GM11168 (cell line): ENCODE measurements at regions not wholly inside any gene's neighbourhood (a gene's known extent, or its start where the extent isn't known, plus 50 kb on each side); places are given as distances from the start of the nearest gene placed in this dataset.
"Not testable (repeated sequence)": the region's sequence is repeated elsewhere in the genome, so short reads cannot be mapped to it uniquely, and the experiment has no call there.

Experiments
- in situ Hi-C: fragments of 300-500 bp; cut with MboI; formaldehyde crosslinking; loops from one replicate; pipeline ENCODE4 v1.12.0; 2022; ENCODE audit warnings: low sequenced_read_pairs; ENCODE audit not compliant: unreplicated experiment

GRCh38 chr10:78096486-78096885 lies 62.8 kb downstream of the RPS24 start:
- in situ Hi-C loops: not testable (repeated sequence)

GRCh38 chr10:78102593-78102992 lies 68.9 kb downstream of the RPS24 start:
- in situ Hi-C loops: not testable (repeated sequence)

GRCh38 chr10:78109210-78109609 lies 75.5 kb downstream of the RPS24 start:
- in situ Hi-C loops: no loop called here

GRCh38 chr10:78115135-78115853 lies 81.6 kb downstream of the RPS24 start:
- in situ Hi-C loops: no loop called here

GRCh38 chr10:78116361-78116760 lies 82.7 kb downstream of the RPS24 start:
- in situ Hi-C loops: no loop called here

- in situ Hi-C loops: no loop called here
Observed at GRCh38 chr10:78118591-78118990, 84.9 kb downstream of the RPS24 start.

- in situ Hi-C loops: no loop called here
Observed at GRCh38 chr10:78121801-78122200, 88.1 kb downstream of the RPS24 start.

- in situ Hi-C loops: no loop called here
Observed at GRCh38 chr10:78124167-78124566, 90.5 kb downstream of the RPS24 start.

- in situ Hi-C loops: no loop called here
Observed at GRCh38 chr10:78129211-78129610, 95.5 kb downstream of the RPS24 start.

- in situ Hi-C loops: no loop called here
Observed at GRCh38 chr10:78130966-78131710, 97.5 kb downstream of the RPS24 start.

- in situ Hi-C loops: no loop called here
Observed at GRCh38 chr10:78134773-78135306, 101.2 kb downstream of the RPS24 start.

- in situ Hi-C loops: no loop called here
Observed at GRCh38 chr10:78137147-78137546, 103.5 kb downstream of the RPS24 start.

- in situ Hi-C loops: no loop called here
Observed at GRCh38 chr10:78139341-78139740, 105.7 kb downstream of the RPS24 start.

- in situ Hi-C loops: no loop called here
Observed at GRCh38 chr10:78140066-78140630, 106.5 kb downstream of the RPS24 start.

GRCh38 chr10:78143576-78143975 lies 109.9 kb downstream of the RPS24 start:
- in situ Hi-C loops: no loop called here

- in situ Hi-C loops: no loop called here
Observed at GRCh38 chr10:78146200-78146599, 112.5 kb downstream of the RPS24 start.

GRCh38 chr10:78147202-78147601 lies 113.5 kb downstream of the RPS24 start:
- in situ Hi-C loops: no loop called here

- in situ Hi-C loops: no loop called here
Observed at GRCh38 chr10:78148216-78148960, 114.7 kb downstream of the RPS24 start.

GRCh38 chr10:78148961-78149612 lies 115.4 kb downstream of the RPS24 start:
- in situ Hi-C loops: no loop called here

- in situ Hi-C loops: no loop called here
Observed at GRCh38 chr10:78150756-78151155, 117.1 kb downstream of the RPS24 start.
